Limb (tissue), 2 donors: ENCODE measurements at regions not wholly inside any gene's neighbourhood (a gene's known extent, or its start where the extent isn't known, plus 50 kb on each side); places are given as distances from the start of the nearest gene placed in this dataset.
"Not testable (repeated sequence)": the region's sequence is repeated elsewhere in the genome, so short reads cannot be mapped to it uniquely, and the experiment has no call there.

ENCODE experiments used
- DNase-seq, 2 donors: peaks; one replicate each; pipeline ENCODE4 v3.0.0-alpha.2; 2016; ENCODE audit errors: extremely low spot score in 2 of 2

DNA sequence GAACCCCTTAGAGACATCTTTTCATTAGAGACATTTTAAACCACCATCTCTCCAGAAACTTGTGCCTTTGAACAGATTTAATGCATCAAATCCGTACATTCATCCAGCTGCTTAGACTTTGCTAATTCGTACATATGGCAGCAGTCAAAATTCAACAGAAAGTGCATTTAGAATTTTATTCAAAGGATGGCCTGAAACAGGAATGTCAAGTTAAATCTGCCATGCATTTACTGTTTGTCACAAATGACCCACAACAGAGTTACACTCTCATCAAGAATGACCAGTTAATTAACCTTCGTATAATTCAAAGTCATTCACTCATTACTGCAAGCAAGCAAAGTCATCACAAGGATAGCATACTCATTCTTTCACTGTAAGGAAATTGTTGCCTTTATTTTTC is 284.3 kb downstream of the SLC7A11 start:
- DNase-seq: no peak

DNA sequence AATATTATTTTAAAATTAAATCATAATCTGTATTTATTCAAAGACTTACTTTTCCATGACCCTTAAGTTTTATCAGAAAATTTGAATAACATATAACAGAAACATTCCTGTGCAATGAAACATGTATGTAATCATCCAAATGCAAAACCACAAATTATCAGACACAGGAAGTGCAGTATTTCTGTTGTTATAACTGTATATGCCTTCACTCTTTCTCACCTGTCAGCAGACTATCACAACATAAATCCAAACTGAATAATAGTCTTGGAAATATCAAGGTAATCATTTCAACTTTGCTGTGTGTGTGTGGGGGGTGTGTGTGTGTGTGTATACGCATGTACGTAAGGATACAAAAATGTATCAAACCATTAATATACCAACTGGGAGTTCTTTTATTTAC is 285.9 kb downstream of the SLC7A11 start:
- DNase-seq: no peak

DNA sequence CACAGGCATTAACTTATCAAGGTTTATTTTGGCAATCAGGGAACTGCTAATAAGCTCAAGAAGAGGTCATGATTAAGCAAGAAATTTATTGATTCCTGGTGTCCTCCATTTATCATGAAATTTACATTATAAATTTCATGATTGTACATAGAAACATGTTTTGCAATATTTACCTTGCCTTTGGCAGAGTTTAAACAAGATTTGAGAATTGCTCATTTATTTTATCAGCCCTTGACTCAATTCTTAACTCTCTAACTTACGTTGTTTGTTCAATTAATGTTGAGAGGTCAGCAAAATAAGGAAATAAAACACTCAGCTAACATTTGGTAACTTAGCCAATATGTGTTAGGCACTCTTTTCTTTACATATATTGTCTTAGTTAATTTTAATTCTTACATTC is 286.6 kb downstream of the SLC7A11 start:
- DNase-seq: no peak

DNA sequence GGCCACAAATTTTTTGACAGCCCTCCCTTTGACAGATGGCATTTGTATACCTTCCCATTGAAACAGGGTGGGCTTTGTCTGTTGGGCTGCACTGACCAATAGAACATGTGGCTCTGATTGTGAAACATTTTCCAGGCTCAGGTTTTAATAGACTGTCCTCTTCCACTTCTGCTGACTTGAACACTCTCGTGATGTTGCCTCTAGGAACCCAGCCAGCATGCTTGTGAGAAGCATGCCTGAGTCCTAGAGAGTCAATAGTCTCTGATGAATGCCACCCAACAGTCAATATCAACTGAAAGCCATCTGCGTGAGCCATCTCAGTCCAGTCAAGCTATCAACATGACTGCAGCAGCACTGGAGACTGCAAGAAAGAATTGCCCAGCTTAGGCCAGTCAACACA is 290.0 kb downstream of the SLC7A11 start:
- DNase-seq: no peak

DNA sequence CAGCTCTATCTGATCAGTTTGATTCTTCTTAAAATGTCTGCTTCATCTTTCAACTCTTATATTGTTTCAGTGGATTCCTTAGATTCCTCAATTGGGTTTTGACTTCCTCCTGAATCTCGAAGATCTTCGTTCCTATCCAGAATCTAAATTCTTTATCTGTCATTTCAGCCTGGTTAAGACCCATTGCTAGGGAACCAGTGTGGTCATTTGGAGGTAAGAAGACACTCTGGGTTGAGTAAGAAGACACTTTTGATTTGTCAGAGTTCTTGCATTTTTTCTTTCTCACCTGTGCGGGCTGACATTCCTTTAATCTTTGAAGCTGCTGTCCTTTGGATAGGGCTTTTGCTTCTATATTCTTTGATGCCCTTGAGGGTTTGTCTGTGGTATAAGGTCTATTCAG is 291.9 kb downstream of the SLC7A11 start:
- DNase-seq: no peak

DNA sequence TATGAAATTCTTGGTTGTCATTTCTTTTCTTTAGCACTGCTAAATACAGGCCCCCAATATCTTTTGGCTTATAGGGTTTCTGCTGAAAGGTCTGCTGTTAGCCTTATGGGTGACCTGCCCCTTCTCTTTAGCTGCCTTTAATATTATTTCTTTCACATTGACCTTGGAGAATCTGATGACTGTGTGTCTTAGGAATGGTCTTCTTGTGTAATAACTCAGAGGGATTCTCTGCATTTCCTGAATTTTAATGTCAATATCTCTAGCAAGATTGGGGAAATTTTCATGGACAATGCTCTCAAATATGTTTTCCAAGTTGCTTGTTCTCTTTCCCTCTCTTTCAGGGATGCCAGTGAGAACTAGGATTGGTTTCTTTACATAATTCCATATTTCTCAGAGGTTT is 292.4 kb downstream of the SLC7A11 start:
- DNase-seq: no peak

DNA sequence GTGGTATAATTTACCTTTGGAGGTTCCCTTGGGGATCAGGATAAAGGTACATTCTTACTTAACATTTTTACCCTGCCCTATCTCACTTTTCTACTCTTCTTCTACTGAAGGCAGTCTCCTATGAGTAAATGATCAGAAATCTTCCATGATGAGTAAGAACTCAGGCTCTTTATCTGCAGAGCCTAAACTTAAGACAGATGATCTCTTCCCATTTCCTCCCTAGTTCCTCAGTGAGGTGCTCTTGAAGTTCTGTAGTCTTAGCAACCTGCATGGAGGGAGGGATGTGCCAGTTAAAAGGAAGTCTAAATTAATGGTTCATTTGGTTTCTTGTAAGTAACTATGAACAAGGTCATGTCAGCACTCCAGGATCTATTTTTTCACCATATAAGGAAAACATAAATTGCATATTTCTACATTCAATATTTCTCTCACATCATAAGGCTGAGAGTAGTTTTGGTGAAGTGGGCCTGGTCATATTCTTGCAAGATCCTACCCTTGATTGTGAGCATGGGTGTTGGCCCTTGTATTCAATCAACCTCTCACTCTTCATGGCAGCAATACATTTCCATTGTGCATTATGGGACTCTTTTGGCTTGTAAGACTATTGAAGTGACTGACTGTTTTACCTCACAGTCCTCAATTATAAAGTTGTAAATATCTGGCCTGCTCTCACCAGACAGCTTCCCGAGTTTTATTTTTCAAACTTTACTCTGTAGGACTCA is 295.5 kb downstream of the SLC7A11 start:
- no peak for DNase-seq

DNA sequence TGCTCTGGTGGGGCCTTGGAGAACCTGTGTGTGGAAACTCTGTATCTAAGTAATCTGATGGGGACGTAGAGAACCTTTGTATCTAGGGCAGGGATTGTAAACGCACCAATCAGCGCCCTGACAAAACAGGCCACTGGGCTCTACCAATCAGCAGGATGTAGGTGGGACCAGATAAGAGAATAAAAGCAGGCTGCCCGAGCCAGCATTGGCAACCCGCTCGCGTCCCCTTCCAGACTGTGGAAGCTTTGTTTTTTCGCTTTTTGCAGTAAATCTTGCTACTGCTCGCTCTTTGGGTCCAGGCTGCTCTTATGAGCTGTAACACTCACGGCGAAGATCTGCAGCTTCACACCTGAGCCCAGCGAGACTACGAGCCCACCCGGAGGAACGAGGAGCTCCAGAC is 299.3 kb downstream of the SLC7A11 start:
- not testable (repeated sequence) for DNase-seq

DNA sequence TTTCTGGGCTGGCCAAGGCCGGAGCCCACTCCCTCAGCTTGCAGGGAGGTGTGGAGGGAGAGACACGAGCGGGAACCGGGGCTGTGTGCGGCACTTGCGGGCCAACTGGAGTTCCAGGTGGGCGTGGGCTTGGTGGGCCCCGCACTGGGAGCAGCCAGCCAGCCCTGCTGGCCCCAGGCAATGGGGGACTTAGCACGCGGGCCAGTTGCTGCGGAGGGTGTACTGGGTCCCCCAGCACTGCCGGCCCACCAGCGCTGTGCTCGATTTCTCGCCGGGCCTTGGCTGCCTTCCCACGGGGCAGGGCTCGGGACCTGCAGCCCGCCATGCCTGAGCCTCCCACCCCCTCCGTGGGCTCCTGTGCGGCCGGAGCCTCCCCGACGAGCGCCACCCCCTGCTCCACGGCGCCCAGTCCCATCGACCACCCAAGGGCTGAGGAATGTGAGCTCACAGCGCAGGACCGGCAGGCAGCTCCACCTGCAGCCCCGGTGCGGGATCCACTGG is 300.1 kb downstream of the SLC7A11 start:
- DNase-seq: not testable (repeated sequence)

DNA sequence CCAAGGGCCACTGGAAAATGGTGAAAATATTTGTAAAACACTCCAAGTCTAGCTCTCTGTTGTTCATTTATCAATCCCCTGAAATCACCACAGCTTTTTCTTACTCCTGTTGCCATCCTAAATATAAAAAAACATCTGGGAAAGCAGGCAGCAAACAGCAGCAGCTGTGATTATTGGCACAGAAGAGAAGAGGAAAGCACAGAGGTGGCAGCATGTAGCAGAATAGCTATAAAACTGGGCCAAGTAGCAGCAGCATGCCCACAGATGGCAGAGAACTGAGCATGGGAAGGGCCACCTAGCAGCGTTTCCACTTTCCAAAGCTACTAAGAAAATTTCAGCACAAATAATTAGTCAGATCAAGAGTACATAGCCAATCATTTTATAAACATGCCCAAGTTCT is 307.2 kb downstream of the SLC7A11 start:
- peak; percentile 26 to 52 for DNase-seq

DNA sequence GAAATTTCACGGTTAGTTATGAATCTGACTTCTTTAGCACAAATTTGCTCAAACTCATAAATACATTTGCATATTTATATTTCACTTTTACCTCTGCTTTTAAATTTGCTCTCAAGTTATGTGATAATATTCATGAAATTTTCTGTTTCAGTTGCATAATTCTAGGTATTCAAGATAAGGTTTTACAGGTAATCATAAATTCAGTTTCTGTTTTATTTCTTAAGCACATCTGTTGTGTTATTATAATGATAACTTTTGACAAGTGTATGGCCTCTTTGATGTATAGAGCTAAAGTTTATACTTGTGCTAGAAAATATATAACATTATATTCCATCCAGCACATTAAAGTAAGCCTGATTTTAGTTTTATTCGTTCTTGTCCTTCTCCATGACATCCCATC is 308.1 kb downstream of the SLC7A11 start:
- DNase-seq: no peak

DNA sequence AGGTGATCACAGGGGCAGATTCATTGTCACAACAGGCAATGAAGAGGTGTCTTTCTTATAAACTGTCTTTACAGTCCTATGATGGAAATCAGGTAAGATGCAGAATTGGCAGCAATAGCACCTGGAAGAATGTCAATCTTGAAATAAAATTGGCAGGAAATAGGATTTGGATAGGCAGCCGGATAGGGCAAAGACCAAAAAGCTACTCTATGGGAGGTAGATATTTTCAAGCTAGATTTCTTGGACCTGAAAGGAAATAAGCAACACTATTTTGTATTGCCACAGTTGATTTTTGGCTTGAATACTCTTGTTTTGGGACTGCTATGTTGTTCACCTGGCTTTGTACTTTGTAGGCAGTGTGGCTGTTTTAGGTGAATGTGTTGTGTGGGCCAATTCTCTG is 314.2 kb downstream of the SLC7A11 start:
- DNase-seq: no peak

DNA sequence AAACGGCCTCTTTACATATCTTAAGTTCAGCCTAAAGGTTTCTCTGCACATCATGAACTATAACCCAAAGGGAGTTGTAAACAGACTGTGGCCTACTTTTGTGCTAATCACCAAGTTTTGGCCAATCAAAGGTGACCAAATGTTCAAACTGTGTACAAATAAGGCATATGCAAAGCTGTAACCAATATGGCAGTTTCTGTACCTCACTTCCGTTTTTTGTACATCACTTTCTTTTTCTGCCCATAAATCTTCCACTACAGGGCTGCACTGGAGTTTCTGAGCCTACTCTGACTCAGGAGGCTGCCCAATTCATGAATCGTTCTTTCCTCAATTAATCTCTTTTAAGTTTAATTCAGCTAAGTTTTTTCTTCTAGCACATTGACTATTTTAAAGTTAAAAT is 318.7 kb downstream of the SLC7A11 start:
- no peak for DNase-seq

DNA sequence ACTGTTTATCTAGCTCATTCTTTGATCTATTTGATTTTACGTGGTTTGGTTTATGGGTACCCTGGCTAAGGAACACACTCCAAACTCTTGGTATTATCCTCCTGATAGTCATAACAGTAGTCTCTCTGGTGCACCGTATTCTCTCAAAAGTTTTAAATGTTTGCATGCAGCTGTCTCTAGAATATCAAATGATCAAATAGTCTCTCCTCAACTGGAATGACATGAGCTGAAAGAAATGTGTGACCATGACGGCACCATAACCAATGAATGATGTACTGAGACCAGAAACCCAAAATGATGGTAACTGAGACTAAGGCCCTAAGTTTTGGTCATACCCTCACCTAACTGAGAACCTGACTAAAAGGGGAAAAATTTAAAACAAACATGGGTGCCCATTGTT is 319.4 kb downstream of the SLC7A11 start:
- no peak for DNase-seq

DNA sequence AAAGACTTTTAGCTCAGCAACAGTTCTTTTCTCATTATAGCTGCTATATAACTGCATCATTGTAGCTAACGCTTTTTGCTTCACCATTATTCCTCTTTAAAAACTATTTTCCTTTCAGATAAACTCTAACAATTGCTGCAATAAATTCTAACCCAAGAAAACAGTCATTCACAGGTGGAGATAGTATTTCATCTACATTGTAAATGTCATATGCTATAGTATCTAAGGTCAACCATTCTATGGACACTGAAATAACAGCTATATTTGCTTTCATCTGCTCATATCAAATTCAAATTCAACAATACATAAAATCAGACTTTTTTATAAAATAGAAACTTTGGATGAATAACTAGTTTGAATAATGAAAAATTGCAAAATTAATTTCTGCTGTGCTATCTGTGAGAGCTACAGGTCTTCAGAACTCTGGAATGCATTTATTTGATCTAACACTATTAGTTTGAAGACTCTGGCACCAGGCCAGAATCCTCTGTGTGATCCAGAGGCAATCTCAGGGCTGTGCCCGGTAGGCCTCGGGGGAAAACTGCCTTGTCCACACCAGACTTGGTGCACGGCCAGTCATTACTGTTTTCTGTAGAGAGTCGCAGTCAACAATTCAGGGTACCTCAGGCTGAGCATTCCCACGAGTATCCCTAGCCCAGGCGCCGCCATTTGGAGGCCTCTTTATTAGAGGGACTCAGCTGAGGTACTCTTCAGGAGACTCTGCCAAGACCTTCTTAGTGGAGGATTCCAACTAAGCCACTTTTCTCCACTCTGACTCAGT is 332.4 kb downstream of the SLC7A11 start:
- DNase-seq: peak in 1 of 2 donors; percentile 24

DNA sequence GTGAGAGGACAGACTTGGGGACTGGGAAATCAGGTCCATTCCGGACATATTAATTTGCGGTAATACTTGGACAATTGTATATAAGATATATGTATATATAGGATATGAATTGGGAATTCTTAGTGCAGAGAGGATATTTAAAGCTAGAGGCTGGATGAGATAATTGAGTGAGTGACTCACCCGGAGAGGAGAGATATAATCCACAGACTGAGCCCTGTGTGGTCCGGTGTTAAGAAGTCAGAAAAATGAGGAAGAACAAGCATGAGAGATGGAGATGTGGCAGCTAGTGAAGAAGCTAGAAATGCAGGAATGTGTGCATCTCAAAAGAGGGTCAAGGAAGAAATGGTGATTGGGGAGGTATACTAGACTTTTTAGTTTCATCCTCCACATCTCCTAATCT is 336.2 kb downstream of the SLC7A11 start:
- DNase-seq: no peak

DNA sequence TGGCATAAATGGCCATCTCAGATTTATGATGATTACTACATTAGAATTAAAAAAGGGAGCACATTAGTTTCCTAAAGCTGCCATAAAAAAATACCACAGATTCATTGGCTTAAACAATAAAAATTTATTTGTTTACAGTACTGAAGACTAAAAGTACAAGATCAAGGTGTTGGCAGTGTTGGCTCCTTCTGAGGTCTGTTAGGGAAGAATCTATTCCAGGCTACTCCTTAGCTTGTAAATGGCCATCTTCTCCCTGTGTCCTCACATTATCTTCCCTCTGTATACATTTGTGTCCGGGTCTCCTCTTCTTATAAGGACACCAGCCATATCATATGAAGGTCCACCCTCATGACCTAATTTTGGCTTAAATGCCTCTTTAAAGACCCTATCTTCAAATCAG is 341.0 kb downstream of the SLC7A11 start:
- no peak for DNase-seq

DNA sequence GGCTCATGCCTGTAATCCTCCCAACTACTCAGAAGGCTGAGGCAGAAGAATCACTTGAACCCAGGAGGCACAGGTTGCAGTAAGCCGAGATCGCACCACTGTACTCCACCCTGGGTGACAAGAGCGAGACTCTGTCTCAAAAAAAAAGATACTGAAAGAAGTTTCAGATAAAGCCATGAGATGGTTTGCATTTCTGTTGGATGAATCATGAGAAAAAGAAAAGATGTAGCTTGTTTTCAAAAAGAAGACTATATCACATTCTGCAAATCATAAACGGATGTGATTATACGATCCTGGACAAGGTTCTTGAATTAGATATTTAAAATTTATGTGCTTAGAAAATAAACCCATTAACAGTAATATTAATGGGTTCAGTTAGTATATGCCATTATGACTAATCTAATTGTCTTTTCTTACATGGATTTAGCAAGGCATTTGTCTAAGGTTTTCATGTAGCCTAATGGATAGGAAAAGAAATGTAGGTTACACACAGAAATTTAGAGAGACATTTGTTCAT is 345.9 kb downstream of the SLC7A11 start:
- DNase-seq: no peak

DNA sequence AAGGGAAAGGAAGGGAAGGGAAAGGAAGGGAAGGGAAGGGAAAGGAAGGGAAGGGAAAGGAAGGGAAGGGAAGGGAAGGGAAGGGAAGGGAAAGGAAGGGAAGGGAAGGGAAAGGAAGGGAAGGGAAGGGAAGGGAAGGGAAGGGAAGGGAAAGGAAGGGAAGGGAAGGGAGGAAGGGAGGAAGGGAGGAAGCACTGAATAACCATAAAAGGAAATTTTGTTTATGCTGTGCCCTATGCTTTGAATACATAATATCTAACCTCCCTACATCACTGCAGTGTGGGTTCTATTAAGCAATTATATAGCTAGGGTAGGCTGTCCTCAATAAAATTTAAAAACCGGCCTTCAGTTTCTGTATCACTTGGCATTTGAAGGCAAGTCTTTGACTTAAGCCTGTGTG is 346.6 kb downstream of the SLC7A11 start:
- DNase-seq: not testable (repeated sequence)

DNA sequence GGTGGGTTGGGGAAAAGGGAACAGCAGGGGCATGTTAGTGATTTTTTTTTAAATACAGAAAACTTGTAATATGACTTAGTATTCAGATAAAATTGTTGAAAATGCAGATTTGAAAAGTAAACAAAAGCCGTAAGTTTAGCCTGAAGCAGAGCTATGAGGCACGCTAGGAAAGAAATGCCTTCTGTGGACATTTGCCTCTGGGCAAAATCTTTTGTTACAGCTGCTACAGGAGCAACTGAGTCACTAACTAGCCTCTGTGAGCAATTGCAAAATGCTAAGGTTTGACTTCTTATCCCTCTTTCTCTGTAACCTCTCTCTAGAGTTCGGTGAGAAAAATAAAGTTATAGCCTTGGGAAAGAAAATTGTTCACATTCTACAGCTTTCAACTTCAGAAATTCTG is 350.0 kb downstream of the SLC7A11 start:
- no peak for DNase-seq

DNA sequence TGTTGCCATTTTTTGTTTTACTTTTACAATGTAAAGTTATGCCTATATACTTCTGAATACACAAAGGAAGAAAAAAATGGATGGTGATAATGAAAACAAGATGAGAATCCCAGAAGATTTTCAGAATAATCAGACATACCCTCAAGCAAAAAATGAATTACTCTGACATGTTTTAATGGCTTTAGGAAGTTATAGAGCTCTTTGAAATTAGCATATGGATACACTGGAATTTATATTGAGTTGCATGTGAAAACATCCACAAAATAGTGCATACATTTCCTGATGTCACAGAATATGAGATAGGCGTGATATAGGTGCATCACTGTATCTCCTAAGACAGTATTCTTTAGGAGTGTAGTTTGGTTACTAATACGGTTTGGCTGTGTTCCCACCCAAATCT is 351.3 kb downstream of the SLC7A11 start:
- no peak for DNase-seq

DNA sequence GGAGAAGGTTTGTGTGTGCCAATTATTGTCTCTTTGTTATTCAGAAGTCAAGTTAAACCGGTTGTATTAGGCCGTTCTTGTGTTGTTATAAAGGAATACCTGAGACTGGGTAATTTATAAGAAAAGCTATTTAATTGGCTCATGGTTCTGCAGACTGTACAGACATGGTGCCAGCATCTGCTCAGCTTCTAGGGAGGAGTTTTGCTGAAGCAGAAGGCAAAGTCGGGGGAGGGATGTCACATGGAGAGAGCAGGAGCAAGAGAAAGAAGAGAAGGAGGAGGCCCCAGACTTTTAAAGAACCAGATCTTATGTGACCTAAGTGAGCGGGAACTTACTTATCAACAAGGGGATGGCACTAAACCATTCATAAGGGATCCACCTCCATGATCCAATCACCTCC is 349.3 kb upstream of the PCDH18 start:
- no peak for DNase-seq

DNA sequence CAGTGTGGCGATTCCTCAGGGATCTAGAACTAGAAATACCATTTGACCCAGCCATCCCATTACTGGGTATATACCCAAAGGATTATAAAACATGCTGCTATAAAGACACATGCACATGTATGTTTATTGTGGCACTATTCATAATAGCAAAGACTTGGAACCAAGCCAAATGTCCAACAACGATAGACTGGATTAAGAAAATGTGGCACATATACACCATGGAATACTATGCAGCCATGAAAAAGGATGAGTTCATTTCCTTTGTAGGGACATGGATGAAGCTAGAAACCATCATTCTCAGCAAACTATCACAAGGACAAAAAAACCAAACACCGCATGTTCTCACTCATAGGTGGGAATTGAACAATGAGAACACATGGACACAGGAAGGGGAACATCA is 335.8 kb upstream of the PCDH18 start:
- DNase-seq: not testable (repeated sequence)
